HepG2 (cell line): ENCODE measurements at regions not wholly inside any gene's neighbourhood (a gene's known extent, or its start where the extent isn't known, plus 50 kb on each side); places are given as distances from the start of the nearest gene placed in this dataset.

Experiments used
- ATAC-seq: fragments of 200-7000 bp; cut with Tn5 transposase; 3 replicates; pipeline ENCODE4 v1.9.1; 2020; ENCODE audit warnings: mild to moderate bottlenecking, moderate library complexity
- BruUV-seq: library from RNA; stranded (reverse); fragments of 400-500 nt; replicated peaks from 2 replicates; lab custom pipeline; 2021; lab: Mats Ljungman, UMichigan
- CTCF ChIA-PET: fragments of 300-600 bp; formaldehyde crosslinking; extraction: SDS; loops from one replicate; lab custom pipeline; 2021; ENCODE audit warnings: low total read pairs, inconsistent platforms, low intra/inter-chr PET ratio; lab: Yijun Ruan, JAX
- POLR2A ChIA-PET: fragments of 350-600 bp; sonication (Branson Sonifier 250); formaldehyde crosslinking; loops from one replicate; lab custom pipeline; 2020; ENCODE audit warnings: antibody characterized with exemption, inconsistent platforms; lab: Yijun Ruan, JAX
- DNase-seq: peaks from one replicate; pipeline ENCODE4 v3.0.0-alpha.2; 2015; ENCODE audit warnings: low spot score
- FAIRE-seq: peaks from 3 replicates; lab custom pipeline; 2011; peaks lifted over from hg19 to GRCh38; lab: Jason Lieb, UNC
- H2AFZ ChIP-seq: one replicate; pipeline ENCODE4 v1.6.1; 2011; ENCODE audit warnings: low read length, inconsistent platforms
- H3K27ac ChIP-seq: fragments of 300-600 bp; 3 replicates; pipeline ENCODE4 v1.8.0; 2011; ENCODE audit warnings: mixed run types, mild to moderate bottlenecking, mixed read lengths, low read length, inconsistent platforms; ENCODE audit not compliant: insufficient read depth; ENCODE audit errors: extremely low read length
- H3K27me3 ChIP-seq, 2 experiments: fragments of 200-600 bp in 1 of 2; 2 replicates in 1 of 2; 3 replicates in 1 of 2; pipeline versions ENCODE4 v1.6.0 to v1.8.0; 2011; ENCODE audit warnings: low read length in 2 of 2, mild to moderate bottlenecking in 2 of 2, moderate library complexity in 2 of 2, inconsistent platforms in 1 of 2; ENCODE audit not compliant: insufficient read depth in 2 of 2, control insufficient read depth in 1 of 2
- H3K36me3 ChIP-seq, 2 experiments: fragments of 200-600 bp in 1 of 2; replicated peaks in 1 of 2; 2 replicates in 1 of 2; 3 replicates in 1 of 2; pipeline versions ENCODE4 v1.5.1 to v1.8.0; 2011; ENCODE audit warnings: low read length in 2 of 2, inconsistent platforms in 1 of 2; ENCODE audit not compliant: insufficient read depth in 2 of 2, control insufficient read depth in 1 of 2
- H3K4me1 ChIP-seq: 2 replicates; pipeline ENCODE4 v1.5.1; 2012; ENCODE audit warnings: low read length, inconsistent platforms; ENCODE audit not compliant: insufficient read depth
- H3K4me2 ChIP-seq: 2 replicates; pipeline ENCODE4 v1.6.0; 2011; ENCODE audit warnings: low read depth, low read length, inconsistent platforms
- H3K4me3 ChIP-seq, 3 experiments: fragments of 200-600 bp in 1 of 3; sonication (generic), shearing (Covaris generic) in 1 of 3; replicated peaks in 1 of 3; 2 replicates each; pipeline ENCODE4 v1.5.1; 2011 to 2016; ENCODE audit warnings: low read length in 3 of 3, inconsistent platforms in 2 of 3, low read depth in 2 of 3, mild to moderate bottlenecking in 2 of 3, control low read depth in 1 of 3, mixed read lengths in 1 of 3; ENCODE audit not compliant: insufficient read depth in 1 of 3
- H3K79me2 ChIP-seq: one replicate; pipeline ENCODE4 v1.6.1; 2011; ENCODE audit warnings: low read length, inconsistent platforms; ENCODE audit not compliant: insufficient read depth
- H3K9ac ChIP-seq: 2 replicates; pipeline ENCODE4 v1.6.0; 2011; ENCODE audit warnings: mild to moderate bottlenecking, low read depth, low read length, inconsistent platforms; ENCODE audit not compliant: insufficient read depth
- H3K9me3 ChIP-seq: 2 replicates; pipeline ENCODE4 v1.5.1; 2012; ENCODE audit warnings: mild to moderate bottlenecking, low read length
- H4K20me1 ChIP-seq: 2 replicates; pipeline ENCODE4 v1.6.0; 2011; ENCODE audit warnings: inconsistent platforms, mild to moderate bottlenecking, low read length, moderate library complexity; ENCODE audit not compliant: insufficient read depth
- ATF2 ChIP-seq: sonication (generic); formaldehyde crosslinking; IDR thresholded peaks from 2 replicates; pipeline ENCODE4 v1.4.0; 2020; ENCODE audit warnings: missing genetic modification reagents
- HDAC2 ChIP-seq: sonication (generic); formaldehyde crosslinking; IDR thresholded peaks from 2 replicates; pipeline ENCODE4 v1.4.0; 2020; ENCODE audit warnings: missing genetic modification reagents
- MEF2D ChIP-seq: sonication (generic); formaldehyde crosslinking; IDR thresholded peaks from 2 replicates; pipeline ENCODE4 v1.5.1; 2020; ENCODE audit warnings: mild to moderate bottlenecking, missing genetic modification reagents
- PBX2 ChIP-seq: IDR thresholded peaks from 2 replicates; pipeline ENCODE4 v1.6.1; 2016; ENCODE audit warnings: control low read depth
- SMAD3 ChIP-seq: sonication (generic); formaldehyde crosslinking; IDR thresholded peaks from 2 replicates; pipeline ENCODE4 v1.4.0; 2020; ENCODE audit warnings: missing genetic modification reagents
- YEATS2 ChIP-seq: sonication (generic); formaldehyde crosslinking; IDR thresholded peaks from 2 replicates; pipeline ENCODE4 v1.4.0; 2020; ENCODE audit warnings: missing genetic modification reagents, borderline replicate concordance
- ZNF121 ChIP-seq: sonication (generic); formaldehyde crosslinking; IDR thresholded peaks from 2 replicates; pipeline ENCODE4 v1.5.0; 2020; ENCODE audit warnings: mild to moderate bottlenecking, missing genetic modification reagents
- ZNF275 ChIP-seq: sonication (generic); formaldehyde crosslinking; IDR thresholded peaks from 2 replicates; pipeline ENCODE4 v1.8.0; 2022; ENCODE audit warnings: missing genetic modification reagents, mild to moderate bottlenecking, inconsistent platforms, borderline replicate concordance
- ZNF317 ChIP-seq: sonication (generic); formaldehyde crosslinking; IDR thresholded peaks from 2 replicates; pipeline ENCODE4 v1.5.0; 2020; ENCODE audit warnings: mild to moderate bottlenecking, missing genetic modification reagents
- ZNF432 ChIP-seq: sonication (generic); formaldehyde crosslinking; IDR thresholded peaks from 2 replicates; pipeline ENCODE4 v1.5.0; 2020; ENCODE audit warnings: missing genetic modification reagents, mild to moderate bottlenecking, borderline replicate concordance
- ZNF460 ChIP-seq: sonication (generic); formaldehyde crosslinking; IDR thresholded peaks from 2 replicates; pipeline ENCODE4 v1.5.1; 2020; ENCODE audit warnings: missing genetic modification reagents, mild to moderate bottlenecking, borderline replicate concordance
- ZNF503 ChIP-seq: sonication (generic); formaldehyde crosslinking; IDR thresholded peaks from 2 replicates; pipeline ENCODE4 v1.4.0; 2020; ENCODE audit warnings: missing genetic modification reagents
- ZNF580 ChIP-seq: IDR thresholded peaks from 2 replicates; pipeline ENCODE4 v1.6.1; 2016; ENCODE audit warnings: low read depth, borderline replicate concordance
- ZNF7 ChIP-seq: IDR thresholded peaks from 2 replicates; pipeline ENCODE4 v1.6.1; 2016; ENCODE audit warnings: missing biosample characterization, missing genetic modification reagents
- ZNF777 ChIP-seq: sonication (generic); formaldehyde crosslinking; IDR thresholded peaks from 2 replicates; pipeline ENCODE4 v1.4.0; 2020; ENCODE audit warnings: missing genetic modification reagents
- WGBS: methylation state at CpG from one replicate; pipeline ENCODE4 v1.1.6; 2017; ENCODE audit warnings: low lambda C conversion rate; 5-methylcytosine and 5-hydroxymethylcytosine counted together
- in situ Hi-C: cut with HindIII; loops from 2 replicates; pipeline ENCODE4 v1.10.0; 2017; ENCODE audit warnings: low pct_unique_long_range_greater_than_20kb; ENCODE audit not compliant: extremely low pct_ligation_motif_present
- intact Hi-C: fragments of 100-400 bp; cut with micrococcal nuclease; formaldehyde crosslinking; loops from one replicate; pipeline ENCODE4 v1.10.0; 2022; ENCODE audit not compliant: unreplicated experiment

GRCh38 chr2:151118269-151118668 lies 143.4 kb downstream of the RBM43 start:
- no peak overlapping the region for H2AFZ ChIP-seq
- H3K27me3 ChIP-seq, result no peaks in the 10 kb centered on the region
- no peaks in the 10 kb centered on the region for H3K36me3 ChIP-seq
- ChIA-PET POLR2A (no interaction called here), CTCF (no interaction called here)
- no peaks in the 10 kb centered on the region for H3K4me1 ChIP-seq
- ATAC-seq, result no peak
- H3K9me3 ChIP-seq, result no peaks in the 10 kb centered on the region
- in situ Hi-C loops, result no loop called here
- no peaks in the 10 kb centered on the region for H3K79me2 ChIP-seq
- no peak overlapping the region for H3K4me2 ChIP-seq
- no peak for DNase-seq
- no peak for FAIRE-seq
- H3K9ac ChIP-seq, result no peak overlapping the region
- H3K27ac ChIP-seq, result no peak overlapping the region
- intact Hi-C loops, result no loop called here
- H4K20me1 ChIP-seq, result no peaks in the 10 kb centered on the region
- BruUV-seq, result no TSS peak
- H3K4me3 ChIP-seq, result no peak overlapping the region
- TF ChIP-seq ZNF317 (CRISPR knock-in tag) (peak; percentile 77), ZNF777 (CRISPR knock-in tag) (no peak), ZNF460 (no peak)

GRCh38 chr2:151114874-151115273 lies 146.8 kb downstream of the RBM43 start:
- in situ Hi-C loops, result no loop called here
- WGBS, result 14% methylated on average over 3 of the region's 3 CpGs
- intact Hi-C loops, result no loop called here
- no peak overlapping the region for H3K4me2 ChIP-seq
- H3K27ac ChIP-seq, result no peak overlapping the region
- BruUV-seq, result no TSS peak
- CTCF ChIA-PET, result no interaction called here
- DNase-seq (no peak), FAIRE-seq (no peak), ATAC-seq (no peak)
- H3K9me3 ChIP-seq, result no peaks in the 10 kb centered on the region
- no peaks in the 10 kb centered on the region for H3K36me3 ChIP-seq
- H4K20me1 ChIP-seq, result no peaks in the 10 kb centered on the region
- no peaks in the 10 kb centered on the region for H3K27me3 ChIP-seq
- TF ChIP-seq ZNF503 (CRISPR knock-in tag) (no peak), ZNF7 (CRISPR knock-in tag) (no peak), ATF2 (CRISPR knock-in tag) (no peak), HDAC2 (CRISPR knock-in tag) (no peak), YEATS2 (CRISPR knock-in tag) (no peak), ZNF580 (CRISPR knock-in tag) (no peak), SMAD3 (CRISPR knock-in tag) (no peak), ZNF275 (CRISPR knock-in tag) (no peak), ZNF432 (CRISPR knock-in tag) (no peak), PBX2 (CRISPR knock-in tag) (no peak), MEF2D (CRISPR knock-in tag) (no peak), ZNF121 (no peak)
- no peaks in the 10 kb centered on the region for H3K79me2 ChIP-seq
- POLR2A ChIA-PET, result no interaction called here
- no peak overlapping the region for H3K4me3 ChIP-seq
- H3K9ac ChIP-seq, result no peak overlapping the region
- no peaks in the 10 kb centered on the region for H3K4me1 ChIP-seq
- no peak overlapping the region for H2AFZ ChIP-seq
